ENCODE measurements at regions not wholly inside any gene's neighbourhood (a gene's known extent, or its start where the extent isn't known, plus 50 kb on each side); places are given as distances from the start of the nearest gene placed in this dataset.

DNA sequence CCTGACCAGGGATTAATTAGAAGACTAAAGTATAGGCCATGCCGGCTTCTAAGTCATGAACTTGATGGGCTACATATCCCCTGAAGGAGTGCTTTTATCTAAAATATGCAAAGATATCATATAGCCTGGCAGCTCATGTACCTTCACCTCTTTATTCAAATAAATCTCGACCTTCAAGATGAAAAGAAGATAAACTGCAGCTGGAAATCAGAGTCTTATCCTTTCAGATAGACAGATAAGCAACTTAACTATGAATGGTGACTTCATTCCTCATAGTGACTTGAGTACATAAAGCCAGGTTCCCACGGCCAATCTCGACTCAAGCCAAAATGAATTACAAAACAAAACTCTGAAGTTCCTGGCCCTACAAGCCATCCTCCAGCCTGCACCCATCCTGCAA, 165.3 kb upstream of the KLHL29 start (continued):
- TF ChIP-seq EMX1 (CRISPR knock-in tag; IDR thresholded peaks at IDR 0.05) (no peak), ETV6 (CRISPR knock-in tag; IDR thresholded peaks at IDR 0.05) (no peak), USF1 (CRISPR knock-in tag; IDR thresholded peaks at IDR 0.05) (no peak), KAT7 (CRISPR knock-in tag; IDR thresholded peaks at IDR 0.05; ENCODE audit: borderline replicate concordance) (no peak), NFE2L1 (CRISPR knock-in tag; IDR thresholded peaks at IDR 0.05) (no peak), MXD4 (CRISPR knock-in tag; IDR thresholded peaks at IDR 0.05; ENCODE audit: borderline replicate concordance) (no peak), ZNF396 (CRISPR knock-in tag; IDR thresholded peaks at IDR 0.05; ENCODE audit: borderline replicate concordance) (no peak), PRDM15 (CRISPR knock-in tag; IDR thresholded peaks at IDR 0.05) (no peak)

DNA sequence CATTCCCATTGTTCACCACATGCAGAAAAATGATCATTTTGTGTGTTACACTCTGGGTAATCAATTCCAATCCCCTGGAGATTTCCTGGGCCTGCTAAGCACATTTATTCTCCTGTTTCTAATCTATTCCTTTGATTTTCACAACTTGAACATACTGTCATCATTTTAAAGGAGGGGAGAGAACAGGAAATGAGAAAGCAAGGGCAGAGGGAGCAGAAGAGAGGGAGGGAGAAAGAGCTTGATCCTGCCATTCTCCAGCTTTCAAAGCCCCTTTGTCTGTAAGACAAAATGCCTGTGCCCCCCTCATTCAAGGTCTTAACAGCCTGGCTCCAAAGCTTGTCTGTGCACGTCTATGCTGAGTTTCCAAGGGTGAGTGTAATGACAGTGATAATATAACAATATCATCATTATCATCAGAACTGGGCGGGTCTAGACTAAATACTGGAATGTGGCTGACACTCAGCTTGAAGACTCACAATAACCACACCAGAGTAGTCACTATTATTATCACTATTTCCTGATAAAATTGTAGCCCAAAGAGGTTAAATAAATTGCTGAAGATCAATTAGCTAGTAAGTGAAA, 164.4 kb upstream of the KLHL29 start:
- Mint-ChIP-seq H3K27ac (no peak overlapping the region), H3K36me3 (no peaks in the 10 kb centered on the region), H3K4me3 (no peak overlapping the region), H3K4me1 (no peaks in the 10 kb centered on the region), H3K9me3 (no peaks in the 10 kb centered on the region), H3K27me3 (ENCODE audit: low read depth) (no peaks in the 10 kb centered on the region)
- ATAC-seq = no peak
- CTCF ChIA-PET = interaction anchor here (0.7 kb wide), 2 partner anchors 67 to 92 kb away, joined by 3 read pairs; no protein-coding TSS in a partner anchor
- TF ChIP-seq HMGA2 (CRISPR knock-in tag; IDR thresholded peaks at IDR 0.05) (no peak), GTF2I (CRISPR knock-in tag; conservative IDR thresholded peaks at IDR 0.05) (no peak), ARID4B (CRISPR knock-in tag; IDR thresholded peaks at IDR 0.05; ENCODE audit: borderline replicate concordance) (no peak), PREB (CRISPR knock-in tag; IDR thresholded peaks at IDR 0.05; ENCODE audit: borderline replicate concordance) (no peak), CBFB (CRISPR knock-in tag; IDR thresholded peaks at IDR 0.05; ENCODE audit: low read depth) (no peak), ZBTB21 (CRISPR knock-in tag; IDR thresholded peaks at IDR 0.05; ENCODE audit: borderline replicate concordance) (no peak), GABPB1 (CRISPR knock-in tag; IDR thresholded peaks at IDR 0.05) (no peak), SMAD4 (CRISPR knock-in tag; IDR thresholded peaks at IDR 0.05) (no peak), ZNF232 (CRISPR knock-in tag; IDR thresholded peaks at IDR 0.05) (no peak)
- no peak for DNase-seq (ENCODE audit: low spot score)
- POLR2A ChIA-PET = no interaction called here

Measured in WTC11 (cell line).